B cell (primary cell): ENCODE measurements at regions not wholly inside any gene's neighbourhood (a gene's known extent, or its start where the extent isn't known, plus 50 kb on each side); places are given as distances from the start of the nearest gene placed in this dataset.
A peak's percentile ranks its signal among the peaks of the same experiment; 100 is the strongest.

Source experiments
- ATAC-seq: fragments of 200-7000 bp; cut with Tn5 transposase; one replicate; pipeline ENCODE4 v1.10.0; 2021; ENCODE audit warnings: low read depth, mild to moderate bottlenecking, moderate number of reproducible peaks, moderate library complexity
- CTCF ChIA-PET: fragments of 350-600 bp; sonication (Branson Sonifier 250); formaldehyde crosslinking; loops from one replicate; lab custom pipeline; 2021; ENCODE audit warnings: antibody characterized with exemption, inconsistent platforms; lab: Charles Lee
- POLR2A ChIA-PET: fragments of 350-600 bp; sonication (Branson Sonifier 250); formaldehyde crosslinking; loops from one replicate; lab custom pipeline; 2021; ENCODE audit warnings: antibody characterized with exemption; lab: Charles Lee
- DNase-seq: peaks from one replicate; pipeline ENCODE4 v3.0.0; 2013
- H2AFZ ChIP-seq: 2 replicates; pipeline ENCODE4 v1.6.1; 2012; ENCODE audit warnings: mild to moderate bottlenecking, low read depth, low read length; ENCODE audit not compliant: insufficient read depth, poor library complexity, severe bottlenecking
- H3K27ac ChIP-seq, 2 donors: 1 replicate in 1 of 2; 2 replicates in 1 of 2; pipeline ENCODE4 v1.5.1; 2012 to 2013; ENCODE audit warnings: low read length in 2 of 2, mild to moderate bottlenecking in 2 of 2, moderate library complexity in 1 of 2
- H3K27me3 ChIP-seq, 4 experiments: fragments of 200-600 bp in 1 of 4; sonication (generic) in 1 of 4; replicated peaks in 1 of 4; 1 replicate in 2 of 4; 2 replicates in 2 of 4; pipeline versions ENCODE4 v1.6.1 to v1.7.0; 2013 to 2016; ENCODE audit warnings: low read length in 3 of 4, mild to moderate bottlenecking in 2 of 4, mixed read lengths in 1 of 4, moderate library complexity in 1 of 4; ENCODE audit not compliant: insufficient read depth in 4 of 4, control insufficient read depth in 3 of 4; ENCODE audit errors: control extremely low read depth in 1 of 4
- H3K36me3 ChIP-seq, 2 experiments: replicated peaks in 1 of 2; 1 replicate in 1 of 2; 2 replicates in 1 of 2; pipeline versions ENCODE4 v1.6.1 to v1.7.1; 2013; ENCODE audit warnings: low read length in 1 of 2; ENCODE audit not compliant: insufficient read depth in 2 of 2, control insufficient read depth in 1 of 2; ENCODE audit errors: control extremely low read depth in 1 of 2, extremely low read depth in 1 of 2
- H3K4me1 ChIP-seq, 2 donors: fragments of 200-600 bp in 1 of 2; sonication (generic) in 1 of 2; 1 replicate in 1 of 2; 2 replicates in 1 of 2; pipeline versions ENCODE4 v1.5.1 to v1.6.1; 2013 to 2017; ENCODE audit warnings: low read length in 2 of 2; ENCODE audit not compliant: control insufficient read depth in 2 of 2, insufficient read depth in 2 of 2
- H3K4me2 ChIP-seq: replicated peaks from 2 replicates; pipeline ENCODE3; 2012; ENCODE audit warnings: mild to moderate bottlenecking, low read depth, low read length; ENCODE audit not compliant: poor library complexity, severe bottlenecking
- H3K4me3 ChIP-seq, 5 experiments: fragments of 200-600 bp in 1 of 5; sonication (generic) in 1 of 5; 1 replicate in 3 of 5; 2 replicates in 2 of 5; pipeline versions ENCODE4 v1.5.1 to v1.7.0; 2011 to 2016; ENCODE audit warnings: low read length in 4 of 5, mild to moderate bottlenecking in 4 of 5, low read depth in 2 of 5, control low read depth in 1 of 5, moderate library complexity in 1 of 5; ENCODE audit not compliant: insufficient read depth in 1 of 5; ENCODE audit errors: control extremely low read depth in 1 of 5, extremely low read depth in 1 of 5
- H3K79me2 ChIP-seq: fragments of 200-600 bp; sonication (generic); one replicate; pipeline ENCODE4 v1.6.0; 2016; ENCODE audit warnings: low read length; ENCODE audit not compliant: control insufficient read depth, insufficient read depth
- H3K9ac ChIP-seq: fragments of 200-600 bp; sonication (generic); 2 replicates; pipeline ENCODE4 v1.6.1; 2017; ENCODE audit warnings: mild to moderate bottlenecking, low read length, moderate library complexity
- H3K9me3 ChIP-seq, 3 donors: one replicate each; pipeline versions ENCODE4 v1.6.1 to v1.7.1; 2013; ENCODE audit warnings: low read length in 2 of 3; ENCODE audit not compliant: control insufficient read depth in 2 of 3, insufficient read depth in 1 of 3; ENCODE audit errors: control extremely low read depth in 1 of 3
- H4K20me1 ChIP-seq: 2 replicates; pipeline ENCODE4 v1.6.0; 2012; ENCODE audit warnings: mild to moderate bottlenecking, low read length; ENCODE audit not compliant: insufficient read depth, control insufficient read depth, poor library complexity, severe bottlenecking
- H3K27ac Mint-ChIP-seq: one replicate; pipeline ENCODE4 v1.8.0; 2021; ENCODE audit warnings: mixed read lengths
- H3K27me3 Mint-ChIP-seq: one replicate; pipeline ENCODE4 v1.8.0; 2021; ENCODE audit warnings: mixed read lengths
- H3K4me1 Mint-ChIP-seq: one replicate; pipeline ENCODE4 v1.8.0; 2021; ENCODE audit warnings: mixed read lengths
- H3K4me3 Mint-ChIP-seq: one replicate; pipeline ENCODE4 v1.8.0; 2021; ENCODE audit warnings: mixed read lengths
- H3K9me3 Mint-ChIP-seq: one replicate; pipeline ENCODE4 v1.8.0; 2022; ENCODE audit warnings: mixed read lengths; ENCODE audit not compliant: insufficient read depth
- CTCF ChIP-seq: fragments of 200-600 bp; IDR thresholded peaks from one replicate; pipeline ENCODE4 v1.8.0; 2022; ENCODE audit warnings: antibody characterized with exemption, mild to moderate bottlenecking
- EZH2 ChIP-seq: IDR thresholded peaks from 2 replicates; pipeline ENCODE4 v1.6.1; 2012; ENCODE audit warnings: borderline replicate concordance, low read depth, mild to moderate bottlenecking, moderate library complexity, low read length; ENCODE audit not compliant: insufficient read depth, poor library complexity, severe bottlenecking
- WGBS: methylation state at CpG from one replicate; pipeline ENCODE4 v1.1.5; 2013; ENCODE audit warnings: missing lambda C conversion rate; ENCODE audit not compliant: insufficient coverage; 5-methylcytosine and 5-hydroxymethylcytosine counted together
- intact Hi-C: fragments of 100-400 bp; cut with micrococcal nuclease; formaldehyde crosslinking; loops from one replicate; pipeline ENCODE4 v1.10.0; 2022

- H3K4me3 Mint-ChIP-seq, result peak overlapping the region; percentile 64
- H3K4me1 Mint-ChIP-seq, result peaks cover 14% of the 10 kb centered on the region
- Histone ChIP-seq H3K9ac (peak overlapping the region; percentile 14), H3K4me3 (peak overlapping the region in 2 of 5 experiments; percentile 2 to 14), H3K36me3 (no peaks in the 10 kb centered on the region), H4K20me1 (no peaks in the 10 kb centered on the region), H3K27me3 (no peaks in the 10 kb centered on the region), H3K4me2 (peak overlapping the region; percentile 47), H2AFZ (peak overlapping the region; percentile 53), H3K27ac (no peak overlapping the region), H3K9me3 (peaks cover 0 to 4% (median 0%) of the 10 kb centered on the region in 3 donors), H3K4me1 (peaks cover 11 to 15% of the 10 kb centered on the region in 2 donors), H3K79me2 (no peaks in the 10 kb centered on the region)
- DNase-seq (peak; percentile 46), ATAC-seq (peak; percentile 54)
- H3K27me3 Mint-ChIP-seq, result peaks cover 6% of the 10 kb centered on the region
- TF ChIP-seq EZH2, result no peak
- TF ChIP-seq CTCF, result no peak
- peaks cover 4% of the 10 kb centered on the region for H3K9me3 Mint-ChIP-seq
- peak overlapping the region; percentile 4 for H3K27ac Mint-ChIP-seq
- intact Hi-C loops, result no loop called here
- POLR2A ChIA-PET, result no interaction called here
- CTCF ChIA-PET, result no interaction called here
- 24% methylated on average over 3 of the region's 4 CpGs for WGBS
Measured at GRCh38 chr21:35342440-35342839, 293.3 kb upstream of the RUNX1 start.

DNA sequence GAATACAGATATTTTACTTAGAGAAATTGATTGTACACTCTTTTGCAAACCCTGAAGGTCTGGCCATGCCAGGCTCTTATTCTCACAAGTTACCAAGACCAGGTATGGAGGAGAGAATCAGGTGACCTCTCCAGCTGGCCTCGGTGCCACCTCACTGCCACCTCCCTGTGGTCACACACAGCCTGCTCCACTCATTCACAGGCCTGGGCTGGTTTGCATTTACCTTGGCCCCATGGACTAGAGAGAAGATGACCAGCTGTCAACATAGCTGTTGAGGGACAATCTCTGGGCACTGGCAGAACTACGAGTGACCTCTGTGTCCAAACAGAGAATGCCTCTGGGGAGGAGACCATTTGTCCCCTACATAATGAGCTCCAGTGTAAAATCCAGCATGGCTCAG lies 291.2 kb upstream of the RUNX1 start:
- Histone ChIP-seq H3K4me3 (no peak overlapping the region), H3K4me2 (no peak overlapping the region), H3K4me1 (peaks cover 11 to 15% of the 10 kb centered on the region in 2 donors), H3K27me3 (no peaks in the 10 kb centered on the region), H4K20me1 (no peaks in the 10 kb centered on the region), H3K9me3 (peaks cover 0 to 4% (median 0%) of the 10 kb centered on the region in 3 donors), H3K79me2 (no peaks in the 10 kb centered on the region), H3K36me3 (no peaks in the 10 kb centered on the region), H2AFZ (no peak overlapping the region), H3K9ac (no peak overlapping the region), H3K27ac (no peak overlapping the region)
- ATAC-seq (no peak), DNase-seq (no peak)
- TF ChIP-seq EZH2 (no peak), CTCF (no peak)
- Mint-ChIP-seq H3K4me3 (no peak overlapping the region), H3K9me3 (peaks cover 4% of the 10 kb centered on the region), H3K27ac (no peak overlapping the region), H3K27me3 (no peaks in the 10 kb centered on the region), H3K4me1 (peaks cover 14% of the 10 kb centered on the region)
- intact Hi-C loops, result no loop called here
- WGBS, result 66% methylated on average over 2 of the region's 2 CpGs
- POLR2A ChIA-PET, result no interaction called here
- CTCF ChIA-PET, result no interaction called here
